ENCODE measurements at regions not wholly inside any gene's neighbourhood (a gene's known extent, or its start where the extent isn't known, plus 50 kb on each side); places are given as distances from the start of the nearest gene placed in this dataset.
"Not testable (repeated sequence)": the region's sequence is repeated elsewhere in the genome, so short reads cannot be mapped to it uniquely, and the experiment has no call there.

DNA sequence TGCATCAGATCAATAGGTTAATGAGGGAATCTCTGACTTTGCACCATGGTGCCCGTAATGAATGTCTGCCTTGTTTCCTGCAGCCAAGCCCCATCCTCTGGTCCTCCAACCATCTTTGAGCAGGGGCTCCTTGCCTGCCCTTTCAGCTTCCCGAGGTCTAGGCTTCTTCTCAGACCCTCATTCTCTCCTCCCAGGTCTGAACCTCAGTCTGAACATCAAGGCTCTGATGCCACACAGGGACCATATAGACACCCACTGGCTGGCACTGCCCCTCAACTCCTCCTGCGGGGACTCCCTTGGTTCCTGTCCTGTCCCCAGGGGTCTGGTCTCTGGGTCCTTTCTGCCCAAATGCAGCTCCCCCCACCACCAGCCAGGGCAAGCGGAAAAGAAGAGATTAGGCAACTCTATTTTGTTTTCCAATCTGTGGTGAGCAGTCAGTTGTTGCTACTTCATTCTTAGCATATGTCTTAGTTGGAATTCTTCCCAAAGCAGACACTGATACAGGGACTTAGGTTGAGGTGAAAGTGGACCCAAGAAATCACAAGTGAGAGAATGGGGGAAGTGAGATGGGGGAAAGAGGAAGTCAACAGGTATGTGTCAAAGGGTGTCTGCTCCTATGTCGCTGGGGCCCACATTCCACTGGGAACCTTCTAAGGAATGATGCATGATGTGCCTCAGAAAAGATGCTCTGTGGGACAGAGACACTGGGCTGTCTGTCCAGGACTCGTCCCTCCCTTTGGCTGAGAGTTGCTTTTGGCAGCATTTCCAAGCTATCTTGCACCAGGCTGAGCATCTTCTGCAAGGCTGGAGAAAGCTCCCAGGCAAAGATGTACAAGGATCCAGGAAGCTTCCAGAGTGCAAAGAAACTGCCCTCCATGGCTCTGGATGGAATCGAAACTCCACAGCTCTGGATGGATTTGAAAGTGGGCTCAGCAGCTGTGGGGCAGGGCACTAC, 1096.5 kb upstream of the TMEM132C start:
- Histone ChIP-seq H3K4me2 (ENCODE audit: low read length) (no peak overlapping the region), H3K79me2 (ENCODE audit: insufficient read depth, low read depth, low read length) (no peaks in the 10 kb centered on the region), H3K36me3 (ENCODE audit: insufficient read depth, low read length) (no peaks in the 10 kb centered on the region), H3K4me3 (ENCODE audit: low read depth, low read length, poor library complexity, severe bottlenecking) (no peak overlapping the region), H3K27ac (ENCODE audit: low read depth, low read length, poor library complexity, severe bottlenecking) (no peak overlapping the region), H3K9me3 (ENCODE audit: low read length) (no peaks in the 10 kb centered on the region), H2AFZ (ENCODE audit: low read length) (no peak overlapping the region), H3K4me1 (ENCODE audit: insufficient read depth, low read length, poor library complexity, severe bottlenecking) (no peaks in the 10 kb centered on the region), H4K20me1 (ENCODE audit: insufficient read depth, low read length) (no peaks in the 10 kb centered on the region), H3K9me2 (ENCODE audit: insufficient read depth, low read length) (no peaks in the 10 kb centered on the region)
- TF ChIP-seq EZH2phosphoT487 (IDR thresholded peaks at IDR 0.05; ENCODE audit: borderline replicate concordance, low read depth, low read length), result no peak
- TF ChIP-seq, protein P1, sequence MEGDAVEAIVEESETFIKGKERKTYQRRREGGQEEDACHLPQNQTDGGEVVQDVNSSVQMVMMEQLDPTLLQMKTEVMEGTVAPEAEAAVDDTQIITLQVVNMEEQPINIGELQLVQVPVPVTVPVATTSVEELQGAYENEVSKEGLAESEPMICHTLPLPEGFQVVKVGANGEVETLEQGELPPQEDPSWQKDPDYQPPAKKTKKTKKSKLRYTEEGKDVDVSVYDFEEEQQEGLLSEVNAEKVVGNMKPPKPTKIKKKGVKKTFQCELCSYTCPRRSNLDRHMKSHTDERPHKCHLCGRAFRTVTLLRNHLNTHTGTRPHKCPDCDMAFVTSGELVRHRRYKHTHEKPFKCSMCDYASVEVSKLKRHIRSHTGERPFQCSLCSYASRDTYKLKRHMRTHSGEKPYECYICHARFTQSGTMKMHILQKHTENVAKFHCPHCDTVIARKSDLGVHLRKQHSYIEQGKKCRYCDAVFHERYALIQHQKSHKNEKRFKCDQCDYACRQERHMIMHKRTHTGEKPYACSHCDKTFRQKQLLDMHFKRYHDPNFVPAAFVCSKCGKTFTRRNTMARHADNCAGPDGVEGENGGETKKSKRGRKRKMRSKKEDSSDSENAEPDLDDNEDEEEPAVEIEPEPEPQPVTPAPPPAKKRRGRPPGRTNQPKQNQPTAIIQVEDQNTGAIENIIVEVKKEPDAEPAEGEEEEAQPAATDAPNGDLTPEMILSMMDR (conservative IDR thresholded peaks at IDR 0.05; ENCODE audit: low read length), result no peak
- BruUV-seq (replicated peaks), result no TSS peak
- ChIA-PET POLR2A (no interaction called here), CTCF (ENCODE audit: unreplicated experiment) (no interaction called here)
- no peak for DNase-seq (ENCODE audit: low spot score)
- intact Hi-C loops (cut with micrococcal nuclease; ENCODE audit: unreplicated experiment), result no loop called here

GRCh38 chr12:127172861-127173260, 1094.1 kb upstream of the TMEM132C start:
- ChIA-PET CTCF (ENCODE audit: unreplicated experiment) (no interaction called here), POLR2A (no interaction called here)
- intact Hi-C loops (cut with micrococcal nuclease; ENCODE audit: unreplicated experiment), result no loop called here
- no peak overlapping the region for H2AFZ ChIP-seq (ENCODE audit: low read length)
- H4K20me1 ChIP-seq (ENCODE audit: insufficient read depth, low read length), result no peaks in the 10 kb centered on the region
- no TSS peak for BruUV-seq (replicated peaks)
- no peak for DNase-seq (ENCODE audit: low spot score)
- no peaks in the 10 kb centered on the region for H3K9me2 ChIP-seq (ENCODE audit: insufficient read depth, low read length)
- TF ChIP-seq, protein P1 (conservative IDR thresholded peaks at IDR 0.05; ENCODE audit: low read length), result no peak
- no peaks in the 10 kb centered on the region for H3K79me2 ChIP-seq (ENCODE audit: insufficient read depth, low read depth, low read length)
- no peak overlapping the region for H3K27ac ChIP-seq (ENCODE audit: low read depth, low read length, poor library complexity, severe bottlenecking)
- H3K36me3 ChIP-seq (ENCODE audit: insufficient read depth, low read length), result no peaks in the 10 kb centered on the region
- H3K9me3 ChIP-seq (ENCODE audit: low read length), result no peaks in the 10 kb centered on the region
- H3K4me1 ChIP-seq (ENCODE audit: insufficient read depth, low read length, poor library complexity, severe bottlenecking), result no peaks in the 10 kb centered on the region
- no peak overlapping the region for H3K4me2 ChIP-seq (ENCODE audit: low read length)
- no peak overlapping the region for H3K4me3 ChIP-seq (ENCODE audit: low read depth, low read length, poor library complexity, severe bottlenecking)

DNA sequence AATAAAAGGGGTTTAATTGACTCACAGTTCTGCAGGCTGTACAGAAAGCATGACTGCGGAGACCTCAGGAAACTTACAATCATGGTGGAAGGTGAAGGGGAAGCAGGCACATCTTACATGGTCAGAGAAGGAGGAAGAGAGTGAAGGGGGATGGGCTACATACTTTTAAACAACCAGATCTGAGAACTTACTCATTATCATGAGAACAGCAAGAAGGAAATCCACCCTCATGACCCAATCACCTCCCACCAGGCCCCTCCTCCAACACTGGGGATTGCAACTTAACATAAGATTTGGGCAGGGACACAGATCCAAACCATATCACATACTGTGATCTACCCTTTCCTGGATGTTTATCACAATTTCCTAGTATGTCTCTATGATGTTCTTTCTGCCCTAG, 1093.0 kb upstream of the TMEM132C start:
- BruUV-seq (replicated peaks); H3K27ac ChIP-seq (ENCODE audit: low read depth, low read length, poor library complexity, severe bottlenecking); H3K4me3 ChIP-seq (ENCODE audit: low read depth, low read length, poor library complexity, severe bottlenecking); intact Hi-C loops (cut with micrococcal nuclease; ENCODE audit: unreplicated experiment); H4K20me1 ChIP-seq (ENCODE audit: insufficient read depth, low read length); H3K4me2 ChIP-seq (ENCODE audit: low read length); H3K36me3 ChIP-seq (ENCODE audit: insufficient read depth, low read length); H3K79me2 ChIP-seq (ENCODE audit: insufficient read depth, low read depth, low read length); H3K9me2 ChIP-seq (ENCODE audit: insufficient read depth, low read length); POLR2A ChIA-PET; H2AFZ ChIP-seq (ENCODE audit: low read length); H3K9me3 ChIP-seq (ENCODE audit: low read length); H3K4me1 ChIP-seq (ENCODE audit: insufficient read depth, low read length, poor library complexity, severe bottlenecking); CTCF ChIA-PET (ENCODE audit: unreplicated experiment); DNase-seq (ENCODE audit: low spot score): not testable (repeated sequence)
